HG02943 (cell line): ENCODE measurements at regions not wholly inside any gene's neighbourhood (a gene's known extent, or its start where the extent isn't known, plus 50 kb on each side); places are given as distances from the start of the nearest gene placed in this dataset.
"Not testable (repeated sequence)": the region's sequence is repeated elsewhere in the genome, so short reads cannot be mapped to it uniquely, and the experiment has no call there.

Experiments used
- ATAC-seq: cut with Tn5 transposase; IDR thresholded peaks from one replicate; pipeline ENCODE4 v1.9.1; 2021; ENCODE audit warnings: mild to moderate bottlenecking, low read depth, moderate library complexity; ENCODE audit not compliant: unreplicated experiment

GRCh38 chr20:22690000-22690399, 105.6 kb upstream of the FOXA2 start:
- ATAC-seq = no peak

DNA sequence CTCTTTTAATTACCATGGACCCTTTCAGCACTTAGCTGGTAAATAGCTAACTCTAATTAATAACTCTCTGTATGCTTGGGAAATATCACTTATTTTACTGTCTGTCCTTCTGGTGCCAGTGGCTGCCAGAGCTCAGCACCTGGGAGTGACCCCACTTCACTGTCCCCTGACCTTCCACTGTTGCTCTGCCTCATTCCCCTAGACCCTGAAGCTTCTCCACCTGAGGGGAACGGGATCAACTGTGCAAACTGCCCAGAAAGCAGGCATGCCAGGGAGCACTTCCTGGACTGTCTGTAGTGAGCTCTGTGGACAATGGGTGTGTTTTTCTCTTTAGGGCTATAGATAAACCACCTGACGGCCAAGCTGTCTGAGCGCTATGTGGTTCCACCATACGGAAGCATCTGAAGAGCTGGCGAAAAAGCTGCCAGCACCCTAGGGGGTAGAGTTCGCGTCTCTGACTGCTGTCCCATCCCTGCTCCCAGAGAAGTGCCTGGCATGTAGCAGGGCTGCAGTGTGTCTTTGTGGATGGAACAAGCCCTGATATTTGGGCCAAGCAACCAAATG, 106.3 kb upstream of the FOXA2 start:
- ATAC-seq = no peak

GRCh38 chr20:22691369-22692118, 107.2 kb upstream of the FOXA2 start:
- ATAC-seq = peak; percentile 69

DNA sequence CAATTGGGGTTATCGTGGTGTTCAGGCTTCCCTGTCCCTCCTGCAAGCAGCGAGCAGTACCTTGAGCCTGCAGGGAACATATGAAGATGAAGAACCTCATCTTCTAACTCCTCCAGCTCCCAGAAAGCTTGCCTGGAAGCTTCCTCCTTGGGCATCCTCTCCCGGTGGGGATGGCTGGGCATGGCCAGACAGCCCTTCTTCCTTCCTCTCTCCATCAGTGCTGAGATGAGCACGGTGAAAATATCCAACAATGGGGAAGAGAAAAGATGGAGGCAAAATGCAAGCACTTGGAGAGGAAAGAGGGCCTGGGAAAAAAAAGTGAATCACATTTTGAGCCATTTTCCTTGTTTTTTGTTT, 107.7 kb upstream of the FOXA2 start:
- ATAC-seq = no peak

DNA sequence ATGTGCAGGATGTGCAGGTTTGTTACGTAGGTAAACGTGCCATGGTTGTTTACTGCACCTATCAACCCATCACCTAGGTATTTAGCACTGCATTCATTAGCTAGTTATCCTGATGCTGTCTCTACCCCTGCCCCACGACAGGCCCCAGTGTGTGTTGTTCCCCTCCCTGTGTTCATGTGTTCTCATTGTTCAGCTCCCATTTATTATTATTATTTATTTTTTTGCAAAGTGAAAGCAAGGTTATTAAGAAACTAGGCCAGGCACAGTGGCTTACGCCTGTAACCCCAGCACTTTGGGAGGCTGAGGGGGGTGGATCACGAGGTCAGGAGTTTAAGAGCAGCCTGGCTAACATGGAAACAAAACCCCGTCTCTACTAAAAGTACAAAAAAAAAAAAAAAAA, 108.2 kb upstream of the FOXA2 start:
- not testable (repeated sequence) for ATAC-seq

- no peak for ATAC-seq
Measured at GRCh38 chr20:22696759-22697158, 112.4 kb upstream of the FOXA2 start.

- ATAC-seq = no peak
Measured at GRCh38 chr20:22698259-22698842, 114.0 kb upstream of the FOXA2 start.

GRCh38 chr20:22699396-22699795, 115.0 kb upstream of the FOXA2 start:
- no peak for ATAC-seq

DNA sequence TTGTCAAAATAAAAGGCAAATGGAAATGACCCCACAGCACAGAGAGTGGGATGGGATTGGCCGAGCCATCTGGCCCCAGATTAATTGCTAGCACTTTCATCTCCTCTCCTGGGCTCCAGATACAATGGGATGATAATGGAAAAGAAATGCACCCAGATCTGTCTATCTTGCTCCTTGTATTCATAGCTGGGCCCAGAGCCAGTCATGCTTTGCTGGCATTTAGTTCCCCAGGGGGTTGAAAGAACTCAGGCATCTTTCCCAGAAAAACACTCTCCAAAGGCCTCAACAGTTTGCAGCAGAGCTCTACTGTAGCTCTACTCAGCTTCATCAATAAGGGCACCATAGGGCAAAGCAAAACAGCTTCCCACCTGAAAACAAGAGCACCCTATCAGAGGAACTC, 116.0 kb upstream of the FOXA2 start:
- ATAC-seq = no peak

DNA sequence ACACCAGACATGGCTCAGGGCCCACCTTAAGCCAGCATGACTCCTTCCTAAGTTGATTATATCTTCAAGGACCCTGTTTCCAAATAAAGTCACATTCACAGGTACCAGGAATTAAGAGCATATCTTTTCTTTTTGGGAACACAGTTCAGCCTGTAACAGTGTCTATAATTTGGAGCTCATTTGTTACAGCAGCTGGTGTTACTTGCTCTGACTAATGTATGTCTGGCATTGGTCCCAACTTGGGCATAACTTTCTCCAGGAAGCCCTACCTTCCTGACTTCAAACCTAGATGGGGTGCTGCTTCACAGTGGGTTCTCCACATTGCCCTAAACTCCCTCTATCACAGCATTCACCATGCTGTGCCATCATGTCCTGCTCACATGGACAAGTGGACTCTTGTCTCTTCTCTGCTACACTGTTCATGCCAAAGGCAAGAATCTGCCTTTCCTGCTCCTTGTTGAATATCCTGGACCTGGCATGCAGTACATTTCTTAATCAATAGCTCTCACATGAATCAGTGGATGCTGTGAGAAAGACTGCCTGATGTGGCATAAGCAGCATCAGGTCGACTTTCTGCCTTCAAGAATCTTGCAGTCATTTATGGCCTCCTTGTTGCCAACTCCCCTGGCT, 117.4 kb upstream of the FOXA2 start:
- no peak for ATAC-seq

GRCh38 chr20:22703843-22704242, 119.5 kb upstream of the FOXA2 start:
- no peak for ATAC-seq

GRCh38 chr20:22711971-22712755, 127.8 kb upstream of the FOXA2 start:
- ATAC-seq = no peak

GRCh38 chr20:22716821-22717351, 132.5 kb upstream of the FOXA2 start:
- ATAC-seq = no peak

DNA sequence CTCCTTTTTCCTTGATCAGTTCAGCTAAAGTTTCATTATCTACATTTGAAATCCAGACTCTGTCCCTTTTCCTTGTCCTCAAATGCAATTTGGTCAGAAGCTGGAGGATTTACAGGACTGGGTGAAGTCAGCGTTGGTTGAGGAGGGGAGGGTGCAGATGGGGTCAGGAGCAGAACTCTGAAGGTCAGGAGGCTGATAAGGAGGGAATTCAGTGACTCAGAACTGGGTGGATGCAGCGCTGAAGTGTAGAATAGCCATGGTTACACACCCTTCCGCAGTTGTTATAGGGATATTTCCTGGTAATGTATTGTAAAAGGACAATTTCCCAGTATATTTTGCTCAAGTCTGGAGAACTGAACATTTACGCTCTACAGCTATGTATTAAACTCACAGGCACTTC, 133.1 kb upstream of the FOXA2 start:
- ATAC-seq = no peak

- ATAC-seq = no peak
Measured at GRCh38 chr20:22719167-22719591, 134.8 kb upstream of the FOXA2 start.

- no peak for ATAC-seq
Measured at GRCh38 chr20:22720206-22720605, 135.8 kb upstream of the FOXA2 start.

DNA sequence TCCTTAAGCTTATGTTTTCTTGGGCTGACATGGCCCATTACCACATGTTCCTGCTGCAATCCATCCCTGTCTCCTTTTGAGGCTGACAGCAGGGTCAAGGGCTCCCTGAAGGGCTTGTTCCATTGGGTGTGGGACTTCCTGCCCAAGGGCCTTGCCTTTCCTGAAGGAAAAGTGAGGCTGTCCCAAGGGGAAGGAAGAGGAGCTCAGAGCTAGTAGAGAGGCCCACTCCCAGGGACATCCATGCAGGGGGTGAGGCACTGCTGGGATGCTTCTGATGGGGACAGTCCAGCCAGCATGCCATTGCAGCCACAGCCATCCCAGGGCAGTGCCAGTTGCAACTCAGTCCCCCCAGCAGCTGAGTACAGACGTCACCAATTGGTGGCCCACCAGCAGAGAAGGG, 138.4 kb upstream of the FOXA2 start:
- ATAC-seq = no peak

DNA sequence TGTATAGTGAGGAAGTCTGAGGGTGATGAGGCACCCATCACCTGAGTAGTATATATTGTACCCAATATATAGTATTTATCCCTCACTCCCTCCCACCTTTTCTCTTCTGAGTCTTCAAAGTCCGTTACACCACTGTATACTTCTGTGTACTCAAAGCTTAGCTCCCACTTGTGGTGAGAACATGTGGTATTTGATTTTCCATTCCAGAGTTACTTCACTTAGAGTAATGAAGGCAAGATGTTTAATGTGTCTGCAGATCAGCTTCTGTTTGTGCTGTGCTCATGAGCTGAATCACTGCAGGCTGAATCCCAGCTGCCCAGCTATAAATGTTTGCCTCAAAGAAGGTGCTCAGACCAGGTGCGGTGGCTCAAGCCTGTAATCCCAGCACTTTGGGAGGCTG, 139.3 kb upstream of the FOXA2 start:
- no peak for ATAC-seq

GRCh38 chr20:22728146-22728745, 143.9 kb upstream of the FOXA2 start:
- ATAC-seq = no peak

- ATAC-seq = no peak
Measured at GRCh38 chr20:22729180-22729579, 144.8 kb upstream of the FOXA2 start.
